Testis (tissue), 2 donors: ENCODE measurements at regions not wholly inside any gene's neighbourhood (a gene's known extent, or its start where the extent isn't known, plus 50 kb on each side); places are given as distances from the start of the nearest gene placed in this dataset.

ENCODE experiments used
- DNase-seq: peaks from one replicate; pipeline ENCODE4 v3.0.0-alpha.2; 2019
- H3K27ac ChIP-seq, 2 donors: fragments of 200-600 bp; sonication (generic); one replicate each; pipeline ENCODE4 v1.5.1; 2019
- H3K27me3 ChIP-seq: fragments of 200-600 bp; sonication (generic); one replicate; pipeline ENCODE4 v1.5.1; 2019
- H3K36me3 ChIP-seq: fragments of 200-600 bp; sonication (generic); one replicate; pipeline ENCODE4 v1.5.1; 2017; ENCODE audit warnings: low read depth; ENCODE audit errors: missing control alignments
- H3K4me1 ChIP-seq: fragments of 200-600 bp; sonication (generic); one replicate; pipeline ENCODE4 v1.5.1; 2019
- H3K4me3 ChIP-seq, 2 donors: fragments of 200-600 bp; sonication (generic); one replicate each; pipeline ENCODE4 v1.5.1; 2017 to 2019
- H3K9me3 ChIP-seq: fragments of 200-600 bp; sonication (generic); one replicate; pipeline ENCODE4 v1.5.1; 2017
- CTCF ChIP-seq, 3 experiments: fragments of 450-650 bp in 2 of 3; fragments of 200-600 bp in 1 of 3; sonication (generic) in 1 of 3; IDR thresholded peaks; one replicate each; pipeline ENCODE4 v1.5.1; 2016 to 2019; ENCODE audit warnings: antibody characterized with exemption in 3 of 3, mild to moderate bottlenecking in 2 of 3, moderate library complexity in 1 of 3
- POLR2A ChIP-seq: fragments of 450-650 bp; IDR thresholded peaks from one replicate; pipeline ENCODE4 v1.6.1; 2017; ENCODE audit warnings: antibody characterized with exemption, mild to moderate bottlenecking, moderate library complexity
- WGBS, 2 donors: methylation state at CpG; one replicate each; pipeline ENCODE4 v1.1.5; 2018; 5-methylcytosine and 5-hydroxymethylcytosine counted together
- intact Hi-C: fragments of 100-400 bp; cut with DNase I; formaldehyde crosslinking; loops from one replicate; pipeline ENCODE4 v1.15.1; 2023; ENCODE audit warnings: low total_unique reads

DNA sequence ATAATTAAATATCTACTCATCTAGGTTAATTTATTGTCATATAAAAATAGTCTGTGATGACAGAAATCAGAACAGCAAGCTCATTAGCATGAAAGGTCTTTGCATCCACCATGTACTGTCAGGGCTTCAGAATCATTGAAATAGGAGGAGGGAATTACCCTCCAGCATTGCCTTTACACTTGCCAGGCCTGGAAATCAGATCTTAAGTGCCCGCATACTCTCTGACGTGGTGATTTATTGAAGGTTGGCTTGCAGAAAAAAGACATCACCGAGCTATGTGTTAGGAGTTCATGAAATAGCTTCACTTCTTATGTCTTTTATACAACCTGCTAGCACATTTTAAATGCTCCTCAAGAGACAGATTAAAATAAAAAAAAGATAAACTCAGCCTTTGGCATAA is 661.7 kb upstream of the SLITRK1 start:
- no peak for TF ChIP-seq CTCF (IDR thresholded peaks at IDR 0.05)
- TF ChIP-seq POLR2A, result no peak
- WGBS, 2 donors, result 69 to 77% methylated on average over 3 of the region's 3 CpGs

DNA sequence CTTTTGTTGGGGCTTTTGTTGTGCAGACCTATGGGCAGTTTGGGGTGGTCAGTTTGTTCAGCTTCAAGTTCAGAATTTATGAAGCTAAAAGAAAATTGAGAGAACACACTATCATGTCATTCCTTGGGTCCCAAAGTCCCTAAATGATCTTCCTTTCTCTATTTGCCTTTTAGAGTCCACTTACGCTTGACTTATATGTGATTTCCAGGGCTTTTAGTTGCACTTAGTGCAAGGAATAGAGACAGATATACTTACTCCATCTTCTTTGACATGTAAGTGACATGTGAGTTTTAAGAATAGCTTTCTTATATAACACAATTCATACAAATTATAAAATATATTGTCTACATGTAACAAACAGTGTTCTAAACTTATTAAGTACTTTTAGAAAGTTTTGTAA is 660.1 kb upstream of the SLITRK1 start:
- DNase-seq, result no peak
- intact Hi-C loops, result no loop called here
- Histone ChIP-seq H3K4me1 (no peaks in the 10 kb centered on the region), H3K27me3 (no peaks in the 10 kb centered on the region), H3K36me3 (no peaks in the 10 kb centered on the region), H3K4me3 (no peak overlapping the region), H3K27ac (no peak overlapping the region), H3K9me3 (no peaks in the 10 kb centered on the region)
- TF ChIP-seq POLR2A, result no peak
- TF ChIP-seq CTCF (IDR thresholded peaks at IDR 0.05), result no peak
- 38 to 90% methylated on average over 1 of the region's 1 CpG for WGBS, 2 donors

More for the DNA sequence above, 661.7 kb upstream of the SLITRK1 start:
- no peak for DNase-seq
- Histone ChIP-seq H3K4me1 (no peaks in the 10 kb centered on the region), H3K27ac (no peak overlapping the region), H3K27me3 (no peaks in the 10 kb centered on the region), H3K4me3 (no peak overlapping the region), H3K36me3 (no peaks in the 10 kb centered on the region), H3K9me3 (no peaks in the 10 kb centered on the region)
- intact Hi-C loops, result no loop called here

DNA sequence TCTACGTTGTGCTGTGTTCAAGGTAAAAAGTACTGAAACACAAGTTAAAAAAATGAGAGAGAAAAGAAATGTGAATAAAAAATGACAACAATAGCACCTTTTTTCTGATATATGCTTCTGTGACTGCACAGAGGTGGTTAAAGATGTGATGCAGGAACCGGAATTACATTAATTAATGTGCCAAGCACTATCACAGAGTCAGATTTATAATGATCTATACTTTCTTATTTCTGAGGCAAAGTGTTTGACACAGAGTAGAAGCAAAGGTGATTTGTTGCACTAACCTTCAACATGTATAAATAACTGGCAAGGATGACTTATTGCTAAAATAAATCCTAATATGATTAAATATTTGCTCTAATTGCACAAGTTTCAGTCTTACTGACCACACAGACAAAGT is 654.6 kb upstream of the SLITRK1 start:
- Histone ChIP-seq H3K27me3 (no peaks in the 10 kb centered on the region), H3K36me3 (no peaks in the 10 kb centered on the region), H3K4me1 (no peaks in the 10 kb centered on the region), H3K27ac (no peak overlapping the region), H3K4me3 (no peak overlapping the region), H3K9me3 (no peaks in the 10 kb centered on the region)
- 69 to 79% methylated on average over 2 of the region's 2 CpGs for WGBS, 2 donors
- TF ChIP-seq POLR2A (no peak), CTCF (IDR thresholded peaks at IDR 0.05) (no peak)
- no peak for DNase-seq
- intact Hi-C loops, result no loop called here

- Histone ChIP-seq H3K9me3 (no peaks in the 10 kb centered on the region), H3K4me1 (no peaks in the 10 kb centered on the region), H3K36me3 (no peaks in the 10 kb centered on the region), H3K27ac (no peak overlapping the region), H3K27me3 (no peaks in the 10 kb centered on the region), H3K4me3 (no peak overlapping the region)
- WGBS, 2 donors, result 73 to 77% methylated on average over 3 of the region's 3 CpGs
- no peak for TF ChIP-seq CTCF (IDR thresholded peaks at IDR 0.05)
- no peak for TF ChIP-seq POLR2A
- no peak for DNase-seq
- intact Hi-C loops, result no loop called here
Observed at GRCh38 chr13:84528408-84529070, 646.3 kb upstream of the SLITRK1 start.

DNA sequence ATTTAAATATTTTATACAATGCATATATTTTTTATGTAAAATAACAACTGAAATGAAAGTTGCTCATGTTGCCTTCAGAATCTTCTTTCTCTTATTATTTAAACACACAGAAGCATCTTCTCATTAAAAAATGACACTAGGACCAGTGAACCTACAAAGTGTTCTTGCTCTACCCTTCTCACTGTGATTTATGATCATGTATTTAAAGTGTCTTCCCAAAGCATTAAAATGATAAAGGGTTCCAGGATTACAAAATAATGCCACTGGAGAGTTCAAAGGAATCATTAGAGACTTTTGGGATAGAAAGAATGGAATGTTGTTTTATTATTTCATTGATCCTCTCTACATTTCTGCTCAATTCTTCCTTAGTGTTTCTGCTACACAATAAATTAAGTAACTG is 643.6 kb upstream of the SLITRK1 start:
- no peak for TF ChIP-seq POLR2A
- no peak for TF ChIP-seq CTCF (IDR thresholded peaks at IDR 0.05)
- Histone ChIP-seq H3K4me3 (no peak overlapping the region), H3K36me3 (no peaks in the 10 kb centered on the region), H3K27ac (no peak overlapping the region), H3K9me3 (no peaks in the 10 kb centered on the region), H3K27me3 (no peaks in the 10 kb centered on the region), H3K4me1 (no peaks in the 10 kb centered on the region)
- DNase-seq, result no peak
- intact Hi-C loops, result no loop called here
